Caco-2 (cell line): ENCODE measurements at regions not wholly inside any gene's neighbourhood (a gene's known extent, or its start where the extent isn't known, plus 50 kb on each side); places are given as distances from the start of the nearest gene placed in this dataset.

Experiments used
- BruUV-seq: library from RNA; stranded (reverse); fragments of 400-500 nt; replicated peaks from 2 replicates; lab custom pipeline; 2021; lab: Mats Ljungman, UMichigan
- CTCF ChIA-PET: fragments of 300-600 bp; sonication (Branson Sonifier 250); formaldehyde crosslinking; loops from one replicate; lab custom pipeline; 2022; ENCODE audit warnings: antibody characterized with exemption; lab: Charles Lee
- POLR2A ChIA-PET: fragments of 300-600 bp; sonication (Branson Sonifier 250); formaldehyde crosslinking; loops from one replicate; lab custom pipeline; 2022; ENCODE audit warnings: antibody characterized with exemption; lab: Charles Lee
- DNase-seq, 2 experiments: peaks; one replicate each; pipeline versions ENCODE4 v3.0.0 to v3.0.0-alpha.2; 2020 to 2022
- H3K27me3 ChIP-seq: replicated peaks from 2 replicates; pipeline ENCODE4 v1.6.0; 2011; ENCODE audit warnings: low read length; ENCODE audit not compliant: control insufficient read depth, insufficient read depth
- H3K36me3 ChIP-seq: 2 replicates; pipeline ENCODE4 v1.5.1; 2011; ENCODE audit warnings: low read length; ENCODE audit not compliant: control insufficient read depth, insufficient read depth
- H3K4me1 ChIP-seq: fragments of 250-450 bp; sonication (Bioruptor Pico); 2 replicates; pipeline ENCODE4 v1.5.1; 2020; ENCODE audit warnings: mild to moderate bottlenecking
- H3K4me3 ChIP-seq: 2 replicates; pipeline ENCODE4 v1.5.1; 2011; ENCODE audit warnings: low read depth, mild to moderate bottlenecking, control low read depth, low read length
- H3K9me3 ChIP-seq: fragments of 250-450 bp; sonication (Bioruptor Pico); 2 replicates; pipeline ENCODE4 v1.5.1; 2020; ENCODE audit warnings: mild to moderate bottlenecking, moderate library complexity
- H3K27ac Mint-ChIP-seq: one replicate; pipeline ENCODE4 v1.8.0; 2022; ENCODE audit warnings: mixed read lengths; ENCODE audit not compliant: unreplicated experiment
- H3K27me3 Mint-ChIP-seq: one replicate; pipeline ENCODE4 v1.8.0; 2022; ENCODE audit warnings: mixed read lengths; ENCODE audit not compliant: insufficient read depth, unreplicated experiment
- H3K36me3 Mint-ChIP-seq: one replicate; pipeline ENCODE4 v1.8.0; 2022; ENCODE audit warnings: mild to moderate bottlenecking, mixed read lengths; ENCODE audit not compliant: insufficient read depth, unreplicated experiment
- H3K4me1 Mint-ChIP-seq: one replicate; pipeline ENCODE4 v1.8.0; 2022; ENCODE audit warnings: low read depth, mixed read lengths; ENCODE audit not compliant: unreplicated experiment
- H3K4me3 Mint-ChIP-seq: one replicate; pipeline ENCODE4 v1.8.0; 2022; ENCODE audit warnings: mild to moderate bottlenecking, moderate library complexity, mixed read lengths; ENCODE audit not compliant: unreplicated experiment
- H3K9me3 Mint-ChIP-seq: one replicate; pipeline ENCODE4 v1.8.0; 2022; ENCODE audit warnings: mixed read lengths; ENCODE audit not compliant: unreplicated experiment
- intact Hi-C: fragments of 100-400 bp; cut with micrococcal nuclease; formaldehyde crosslinking; loops from one replicate; pipeline ENCODE4 v1.10.0; 2022; ENCODE audit not compliant: unreplicated experiment
- TF ChIP-seq, protein P1 (sequence below), 2 experiments: fragments of 200-600 bp in 1 of 2; IDR thresholded peaks; 1 replicate in 1 of 2; 2 replicates in 1 of 2; pipeline versions ENCODE4 v1.5.1 to v1.8.0; 2011 to 2022; ENCODE audit warnings: antibody characterized with exemption in 1 of 2, control low read depth in 1 of 2, inconsistent platforms in 1 of 2, low read depth in 1 of 2, low read length in 1 of 2, mild to moderate bottlenecking in 1 of 2, moderate library complexity in 1 of 2; ENCODE audit not compliant: insufficient read depth in 1 of 2, severe bottlenecking in 1 of 2, unreplicated experiment in 1 of 2

DNA sequence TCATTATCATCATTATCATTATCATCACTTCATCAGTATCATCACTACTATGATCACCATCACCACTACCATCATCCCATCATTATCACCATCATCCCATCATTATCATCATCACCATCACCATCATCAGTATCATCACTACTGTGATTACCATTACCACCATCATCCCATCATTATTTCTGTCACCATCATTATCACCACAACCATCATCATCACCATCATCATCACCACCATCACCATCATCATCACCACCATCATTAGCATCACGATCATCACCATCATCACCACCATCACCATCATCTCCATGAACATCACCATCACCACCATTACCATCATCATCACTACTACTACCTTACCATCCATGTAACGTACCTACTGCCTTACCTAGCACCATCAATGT, 368.8 kb downstream of the SEC14L1 start:
- DNase-seq: no peak
- Histone ChIP-seq H3K36me3 (no peaks in the 10 kb centered on the region), H3K4me3 (no peak overlapping the region), H3K4me1 (no peaks in the 10 kb centered on the region), H3K27me3 (no peaks in the 10 kb centered on the region), H3K9me3 (no peaks in the 10 kb centered on the region; the same call in 1 of the 2 replicates)
- BruUV-seq: no TSS peak
- Mint-ChIP-seq H3K36me3 (peaks cover 6% of the 10 kb centered on the region), H3K27ac (no peak overlapping the region), H3K9me3 (peaks cover 9% of the 10 kb centered on the region), H3K27me3 (no peaks in the 10 kb centered on the region), H3K4me3 (no peak overlapping the region), H3K4me1 (no peaks in the 10 kb centered on the region)
- CTCF ChIA-PET: no interaction called here
- intact Hi-C loops: no loop called here
- TF ChIP-seq, protein P1, sequence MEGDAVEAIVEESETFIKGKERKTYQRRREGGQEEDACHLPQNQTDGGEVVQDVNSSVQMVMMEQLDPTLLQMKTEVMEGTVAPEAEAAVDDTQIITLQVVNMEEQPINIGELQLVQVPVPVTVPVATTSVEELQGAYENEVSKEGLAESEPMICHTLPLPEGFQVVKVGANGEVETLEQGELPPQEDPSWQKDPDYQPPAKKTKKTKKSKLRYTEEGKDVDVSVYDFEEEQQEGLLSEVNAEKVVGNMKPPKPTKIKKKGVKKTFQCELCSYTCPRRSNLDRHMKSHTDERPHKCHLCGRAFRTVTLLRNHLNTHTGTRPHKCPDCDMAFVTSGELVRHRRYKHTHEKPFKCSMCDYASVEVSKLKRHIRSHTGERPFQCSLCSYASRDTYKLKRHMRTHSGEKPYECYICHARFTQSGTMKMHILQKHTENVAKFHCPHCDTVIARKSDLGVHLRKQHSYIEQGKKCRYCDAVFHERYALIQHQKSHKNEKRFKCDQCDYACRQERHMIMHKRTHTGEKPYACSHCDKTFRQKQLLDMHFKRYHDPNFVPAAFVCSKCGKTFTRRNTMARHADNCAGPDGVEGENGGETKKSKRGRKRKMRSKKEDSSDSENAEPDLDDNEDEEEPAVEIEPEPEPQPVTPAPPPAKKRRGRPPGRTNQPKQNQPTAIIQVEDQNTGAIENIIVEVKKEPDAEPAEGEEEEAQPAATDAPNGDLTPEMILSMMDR (IDR thresholded peaks at IDR 0.05; ENCODE audit: insufficient read depth in 1 of 2, low read depth in 1 of 2, low read length in 1 of 2, severe bottlenecking in 1 of 2, unreplicated experiment in 1 of 2): no peak
- POLR2A ChIA-PET: no interaction called here

DNA sequence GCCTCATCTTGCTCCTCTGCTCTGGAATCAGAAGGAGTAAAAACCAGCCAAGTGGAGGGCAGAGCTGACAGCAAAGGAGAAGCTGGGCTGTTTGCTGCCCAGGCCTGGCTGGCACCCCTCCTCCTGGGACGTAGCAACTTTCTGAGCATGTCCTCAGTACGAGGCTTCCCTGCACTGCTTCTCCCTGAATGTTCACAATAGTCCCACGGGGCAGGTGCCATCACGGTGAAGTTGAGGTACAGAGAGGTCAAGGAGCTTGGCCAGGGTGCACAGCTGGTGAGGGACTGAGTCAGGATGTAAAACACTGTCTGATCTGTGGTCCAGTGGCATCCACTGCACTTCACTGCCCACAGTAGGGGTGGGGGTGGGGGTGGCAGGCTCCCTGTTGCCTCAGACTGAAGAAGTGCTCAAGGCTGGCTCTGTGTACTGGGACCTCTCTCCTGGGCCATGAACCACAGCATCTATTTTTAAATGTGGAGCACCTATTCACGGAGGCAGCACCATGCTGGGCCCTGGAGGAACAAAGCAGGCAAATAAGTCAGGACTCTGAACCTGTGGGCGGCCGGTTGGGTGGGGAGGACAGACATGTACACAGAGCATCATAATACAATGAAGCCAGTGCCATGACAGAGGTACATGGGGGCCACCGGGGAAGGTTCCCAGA, 369.5 kb downstream of the SEC14L1 start:
- BruUV-seq: no TSS peak
- TF ChIP-seq, protein P1 (IDR thresholded peaks at IDR 0.05; ENCODE audit: insufficient read depth in 1 of 2, low read depth in 1 of 2, low read length in 1 of 2, severe bottlenecking in 1 of 2, unreplicated experiment in 1 of 2): no peak
- H3K4me3 Mint-ChIP-seq: no peak overlapping the region
- Histone ChIP-seq H3K9me3 (no peaks in the 10 kb centered on the region; the same call in 1 of the 2 replicates), H3K4me3 (no peak overlapping the region), H3K27me3 (no peaks in the 10 kb centered on the region), H3K36me3 (no peaks in the 10 kb centered on the region), H3K4me1 (no peaks in the 10 kb centered on the region)
- POLR2A ChIA-PET: no interaction called here
- intact Hi-C loops: no loop called here
- H3K9me3 Mint-ChIP-seq: peaks cover 9% of the 10 kb centered on the region
- H3K4me1 Mint-ChIP-seq: no peaks in the 10 kb centered on the region
- H3K27ac Mint-ChIP-seq: no peak overlapping the region
- peaks cover 3% of the 10 kb centered on the region for H3K36me3 Mint-ChIP-seq
- DNase-seq: no peak
- CTCF ChIA-PET: interaction anchor here (0.6 kb wide), 1 partner anchor 982 kb away, joined by 8 read pairs; no protein-coding TSS in a partner anchor
- H3K27me3 Mint-ChIP-seq: no peaks in the 10 kb centered on the region

DNA sequence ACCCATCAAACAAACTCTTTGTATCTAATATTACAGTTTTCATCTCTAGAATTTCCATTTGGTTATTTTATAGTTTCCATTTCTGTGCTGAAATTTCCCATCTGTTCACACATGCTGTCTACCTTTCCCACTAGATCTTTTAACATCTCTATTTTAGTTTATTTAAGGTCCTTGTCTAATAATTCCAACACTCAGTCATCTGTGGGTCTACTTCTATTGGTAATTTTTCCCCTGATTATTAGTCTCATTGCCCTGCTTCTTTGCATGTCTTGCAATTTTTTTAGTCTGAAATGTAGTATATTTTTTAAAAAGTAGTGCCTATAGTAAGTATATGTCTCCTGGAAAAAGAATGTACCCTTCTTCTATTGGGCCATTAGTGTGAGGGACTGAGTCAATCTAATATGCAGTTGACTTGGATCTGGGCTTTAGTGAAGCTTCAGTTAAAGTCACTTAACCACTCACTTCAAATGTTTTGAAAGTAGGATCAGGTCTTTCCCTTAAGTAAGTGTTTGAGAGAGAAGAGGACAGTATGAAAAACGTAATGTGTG, 370.8 kb downstream of the SEC14L1 start:
- Mint-ChIP-seq H3K4me3 (no peak overlapping the region), H3K27me3 (no peaks in the 10 kb centered on the region), H3K4me1 (no peaks in the 10 kb centered on the region), H3K27ac (no peak overlapping the region), H3K36me3 (no peaks in the 10 kb centered on the region), H3K9me3 (peaks cover 9% of the 10 kb centered on the region)
- DNase-seq: no peak
- Histone ChIP-seq H3K4me3 (no peak overlapping the region), H3K4me1 (no peaks in the 10 kb centered on the region), H3K36me3 (no peaks in the 10 kb centered on the region), H3K27me3 (no peaks in the 10 kb centered on the region), H3K9me3 (no peaks in the 10 kb centered on the region; the same call in 1 of the 2 replicates)
- TF ChIP-seq, protein P1 (IDR thresholded peaks at IDR 0.05; ENCODE audit: insufficient read depth in 1 of 2, low read depth in 1 of 2, low read length in 1 of 2, severe bottlenecking in 1 of 2, unreplicated experiment in 1 of 2): no peak
- POLR2A ChIA-PET: no interaction called here
- CTCF ChIA-PET: no interaction called here
- intact Hi-C loops: no loop called here
- BruUV-seq: no TSS peak
